ENCODE measurements at regions not wholly inside any gene's neighbourhood (a gene's known extent, or its start where the extent isn't known, plus 50 kb on each side); places are given as distances from the start of the nearest gene placed in this dataset.

DNA sequence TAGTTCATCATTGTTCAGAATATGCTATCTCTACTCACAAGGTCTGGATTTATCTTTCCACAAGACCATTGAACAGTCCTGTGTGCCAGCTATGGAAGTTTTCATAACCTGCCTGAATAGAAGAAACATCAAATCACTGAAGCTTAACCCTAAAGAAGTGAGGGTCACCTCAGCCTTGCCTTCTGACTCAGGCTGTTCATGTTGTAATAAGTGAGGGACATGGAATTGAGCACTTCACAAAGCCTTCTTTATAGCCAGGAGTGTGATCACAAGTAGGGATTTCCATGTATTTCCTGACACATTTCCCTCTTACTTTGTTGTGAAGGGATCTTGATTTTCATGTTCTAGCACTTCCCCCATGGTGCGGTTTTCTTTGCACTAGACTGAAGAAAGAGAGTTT is 577.5 kb upstream of the WWC1 start:
- no peak for DNase-seq (ENCODE audit: low spot score)

DNA sequence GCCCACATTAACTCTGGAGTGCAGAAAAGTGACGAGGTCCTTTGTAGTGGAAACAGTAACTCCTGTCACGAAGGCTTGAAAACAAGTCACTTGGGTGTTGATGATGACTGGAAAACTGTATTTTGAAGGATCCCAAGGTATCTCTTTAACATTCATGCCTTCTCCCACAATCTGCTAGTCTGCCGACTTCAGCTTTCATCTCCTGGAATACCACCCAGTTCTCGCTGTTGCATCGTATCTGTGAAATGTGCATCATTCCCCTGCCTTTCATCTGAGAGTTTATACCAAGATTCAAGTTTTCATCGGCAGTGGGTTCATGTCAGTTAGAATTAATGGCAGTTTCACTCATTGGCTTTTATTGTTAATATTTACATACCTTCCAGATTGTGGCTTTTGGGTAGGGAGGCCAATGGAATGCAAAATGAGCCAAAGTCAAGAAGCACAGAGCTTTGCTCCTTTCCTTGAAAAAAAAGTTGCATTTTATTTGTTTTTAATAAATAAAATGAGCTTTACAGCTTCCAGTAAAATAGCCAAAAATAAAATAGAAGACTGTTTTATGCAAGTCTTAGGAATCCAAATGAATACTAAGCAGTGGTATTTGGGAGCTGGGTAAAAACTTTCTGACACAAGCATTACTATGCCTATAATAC is 575.2 kb upstream of the WWC1 start:
- no peak for DNase-seq (ENCODE audit: low spot score)

DNA sequence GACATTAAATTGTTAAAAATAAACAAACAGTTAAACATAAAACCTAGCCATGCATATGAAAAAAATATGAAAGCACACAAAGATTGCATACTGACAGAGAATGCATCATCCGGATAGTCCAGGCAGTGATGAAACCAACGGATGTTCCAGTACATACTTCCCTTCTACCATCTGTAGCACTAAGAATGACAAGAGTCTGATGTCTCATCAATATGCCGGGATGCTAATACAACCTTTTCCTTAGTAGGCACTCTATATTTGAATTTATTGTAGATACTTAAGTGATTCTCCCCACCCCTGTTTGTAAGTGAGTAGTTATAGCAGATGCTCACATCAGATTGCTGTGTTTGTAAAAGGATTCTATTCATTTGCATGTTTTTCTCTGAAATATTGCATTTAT is 571.2 kb upstream of the WWC1 start:
- DNase-seq (ENCODE audit: low spot score): no peak

DNA sequence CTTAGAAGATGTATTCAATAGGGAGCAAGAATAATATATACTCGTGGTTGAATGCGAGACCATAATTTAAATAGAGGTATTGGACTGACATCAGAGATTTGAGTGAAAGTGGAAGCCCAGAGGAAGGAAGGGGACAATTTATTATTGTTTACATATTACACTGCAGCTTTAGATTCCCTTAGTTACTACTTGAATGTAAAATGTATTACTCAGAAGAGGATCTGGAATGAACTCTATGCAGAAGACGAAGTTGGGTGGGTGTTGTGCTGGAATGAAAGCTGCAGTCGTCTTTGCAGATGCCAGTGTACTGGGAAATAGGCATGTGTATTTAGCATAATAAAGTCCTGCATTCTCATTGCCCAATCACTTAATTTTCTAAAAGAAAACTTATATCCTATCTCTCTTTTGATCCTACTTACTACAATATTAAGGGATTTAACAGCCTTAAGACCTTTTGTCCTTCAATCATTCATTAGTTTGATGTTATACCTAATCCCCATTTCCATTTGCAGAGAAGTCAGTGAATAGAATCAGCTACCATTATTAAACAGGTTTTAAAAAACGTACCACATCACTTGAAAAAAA is 570.7 kb upstream of the WWC1 start:
- DNase-seq (ENCODE audit: low spot score): no peak

DNA sequence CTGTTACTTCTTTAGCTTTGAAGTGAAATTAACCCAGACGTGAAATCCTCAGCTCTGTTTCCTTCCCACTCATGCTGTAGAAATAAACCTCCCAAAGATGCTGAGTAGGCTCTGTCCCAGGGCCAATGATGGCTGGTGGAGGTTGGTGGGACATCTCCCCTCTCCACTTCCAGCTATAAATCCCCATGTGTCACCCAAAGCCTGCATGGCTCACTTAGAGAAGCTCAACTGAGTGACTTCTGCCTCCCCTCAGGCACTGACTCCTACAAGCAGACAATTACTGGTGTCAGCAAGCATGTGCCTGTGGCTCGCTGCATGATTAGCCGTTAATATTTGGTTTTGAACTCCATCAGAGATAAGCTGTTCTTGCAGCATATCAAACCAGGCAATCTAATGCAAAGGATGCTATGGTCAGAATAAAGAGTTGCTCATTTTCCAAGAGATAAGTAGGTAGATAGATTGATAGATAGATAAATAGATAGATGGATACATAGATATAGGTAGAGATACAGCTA is 569.5 kb upstream of the WWC1 start:
- DNase-seq (ENCODE audit: low spot score): no peak

DNA sequence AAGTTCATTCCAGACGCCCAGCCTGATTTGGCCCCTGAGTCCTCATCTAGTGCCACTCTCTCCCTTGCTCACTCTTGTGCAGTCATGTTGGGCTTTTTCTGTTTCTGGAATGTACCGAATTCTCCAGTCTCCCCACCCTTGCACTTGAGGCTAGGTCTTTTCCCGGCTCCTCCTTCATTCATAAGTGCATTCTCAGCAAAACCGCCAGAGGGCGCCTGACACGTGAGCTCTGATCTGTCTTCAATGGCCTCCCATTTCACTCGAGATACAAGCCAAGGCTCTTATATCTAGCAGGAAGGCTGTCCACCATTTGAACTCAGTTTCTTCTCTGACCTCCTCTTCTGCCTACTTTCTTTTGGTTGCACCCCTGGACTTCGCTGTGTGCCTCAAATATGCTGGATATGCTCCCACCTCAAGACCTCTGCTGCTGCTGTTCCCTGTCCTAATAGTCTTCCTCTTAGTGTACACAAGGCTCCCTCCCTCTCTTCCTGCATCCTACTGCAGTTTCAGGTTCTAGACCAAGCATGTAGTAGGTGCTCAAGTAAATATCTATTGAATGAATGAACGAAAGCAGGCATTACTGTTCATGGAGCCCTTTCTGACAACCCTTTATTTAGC is 568.1 kb upstream of the WWC1 start:
- DNase-seq (ENCODE audit: low spot score): peak; percentile 58

DNA sequence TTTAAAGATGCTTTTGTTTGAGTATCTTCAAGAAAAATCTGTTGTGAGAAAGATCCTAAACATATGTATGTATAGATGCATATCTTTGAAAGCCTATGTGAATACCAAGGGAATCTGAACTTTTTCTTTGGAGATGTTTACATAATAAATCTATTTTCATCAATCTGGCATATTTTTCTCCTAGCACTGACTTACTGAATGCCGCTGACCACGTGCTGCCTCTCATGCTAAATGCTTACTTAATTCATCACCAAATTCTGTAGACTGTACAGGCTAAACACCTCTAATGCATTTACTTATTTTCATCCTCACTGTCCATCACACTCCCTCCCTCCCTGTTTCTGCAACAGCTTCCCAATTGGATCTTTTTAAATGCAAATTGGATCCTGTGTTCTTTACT is 566.2 kb upstream of the WWC1 start:
- no peak for DNase-seq (ENCODE audit: low spot score)

DNA sequence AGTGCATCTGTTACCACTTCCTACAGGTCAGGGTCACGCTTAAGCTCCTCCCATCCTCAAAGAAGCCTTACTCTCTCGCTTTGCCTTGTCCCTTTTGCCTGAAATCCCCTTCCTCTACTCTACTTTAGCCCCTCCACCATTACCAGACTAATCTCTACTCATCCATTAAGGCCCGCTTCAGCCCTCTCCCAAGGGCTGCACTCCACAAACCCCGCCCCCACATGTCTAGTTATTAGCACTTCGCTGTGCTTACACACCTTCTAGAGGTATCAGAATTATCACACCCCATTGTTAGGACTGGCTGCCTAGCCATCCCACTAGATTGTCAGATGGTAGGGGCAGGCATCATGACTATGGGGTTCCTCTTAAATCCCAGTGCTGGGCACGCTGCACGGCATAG is 565.7 kb upstream of the WWC1 start:
- no peak for DNase-seq (ENCODE audit: low spot score)

DNA sequence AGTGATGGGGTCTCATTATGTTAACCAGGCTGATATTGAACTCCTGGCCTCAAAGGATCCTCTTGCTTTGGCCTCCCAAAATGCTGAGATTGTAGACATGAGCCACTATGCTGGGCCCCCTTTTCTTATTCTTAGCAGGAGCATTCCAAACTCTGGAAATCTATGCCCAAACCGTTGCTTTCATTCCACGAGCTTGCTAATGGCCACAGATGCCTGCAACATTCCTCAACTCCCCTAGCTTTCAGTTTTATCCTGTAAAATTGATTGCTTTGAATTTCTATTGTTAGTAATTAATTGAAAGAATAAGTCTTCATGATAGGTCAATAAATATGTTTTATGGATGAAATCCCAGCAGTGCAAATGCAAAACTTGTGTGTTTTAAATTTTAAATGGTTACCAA is 564.8 kb upstream of the WWC1 start:
- no peak for DNase-seq (ENCODE audit: low spot score)

DNA sequence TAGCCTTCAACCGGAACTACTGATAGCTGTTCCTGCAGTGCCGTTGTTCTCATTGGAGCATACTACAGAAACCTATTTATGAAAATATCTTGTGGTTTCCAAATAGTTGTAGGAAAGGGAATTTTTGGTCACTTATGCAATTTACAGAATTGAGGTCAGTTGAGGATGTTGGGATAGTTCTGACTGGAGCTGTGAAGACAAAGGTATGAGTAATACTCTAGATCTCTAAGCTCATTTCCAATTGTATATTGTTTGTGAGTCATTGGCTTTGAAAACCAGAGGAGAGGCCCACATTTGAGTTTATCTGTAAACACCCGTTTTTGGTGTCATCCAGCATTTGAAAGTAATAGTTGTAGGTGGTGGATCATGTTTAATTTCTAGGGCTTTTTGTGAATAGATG is 561.3 kb upstream of the WWC1 start:
- DNase-seq (ENCODE audit: low spot score): no peak

DNA sequence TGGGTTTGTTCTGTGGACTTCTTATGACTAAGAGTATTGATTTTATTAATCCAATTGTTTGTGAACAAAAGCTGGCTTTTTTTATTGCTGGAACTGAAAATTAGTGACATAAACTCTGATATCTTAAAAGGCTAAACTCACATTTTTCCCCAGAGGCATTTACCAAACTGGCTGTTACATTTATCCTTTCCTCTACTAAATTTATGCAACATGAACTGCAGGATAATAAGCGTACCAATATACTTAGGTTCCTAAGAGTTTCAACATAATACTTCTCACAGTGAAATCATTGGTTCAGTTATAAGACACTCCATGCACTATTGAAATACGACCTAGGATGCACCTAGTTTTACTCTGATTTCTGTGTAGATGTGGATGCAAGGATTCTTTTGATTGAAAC is 560.8 kb upstream of the WWC1 start:
- DNase-seq (ENCODE audit: low spot score): no peak

DNA sequence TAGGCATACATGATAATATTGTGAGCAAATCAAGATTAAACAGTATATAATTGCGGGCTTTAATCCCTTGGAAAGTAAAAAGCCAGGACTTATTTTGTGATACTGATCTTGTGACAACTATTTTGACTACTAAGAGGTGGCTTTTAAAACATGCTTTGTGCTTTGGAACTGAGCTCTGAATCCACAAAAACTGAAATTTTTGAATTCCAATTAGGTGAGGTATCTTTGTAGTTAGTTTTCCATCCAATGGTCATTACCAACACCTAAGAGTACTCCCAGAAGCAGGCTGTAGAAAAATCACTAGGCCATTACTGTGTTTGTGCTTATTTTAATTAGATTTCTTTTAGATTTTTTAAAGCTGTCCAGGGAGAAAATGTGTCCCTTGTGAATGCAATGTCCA is 559.5 kb upstream of the WWC1 start:
- no peak for DNase-seq (ENCODE audit: low spot score)

DNA sequence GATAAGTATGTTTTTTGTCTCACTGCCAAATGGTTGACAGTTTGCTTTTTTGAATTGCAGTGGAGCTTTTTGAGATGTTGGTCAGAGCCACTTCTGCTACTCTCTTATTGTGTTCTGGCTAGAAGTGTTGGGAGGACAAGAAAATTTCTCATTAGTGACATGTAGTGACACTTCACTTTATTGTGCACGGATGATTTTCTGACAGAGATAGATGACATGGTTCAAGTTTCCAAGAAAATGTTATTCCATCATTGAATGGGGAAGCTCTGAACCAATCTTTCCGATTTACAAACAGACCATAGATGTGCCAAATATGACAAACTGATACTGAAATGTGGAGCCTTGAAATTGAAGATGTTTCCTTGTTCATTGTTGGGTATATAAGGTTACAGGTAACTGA is 558.9 kb upstream of the WWC1 start:
- no peak for DNase-seq (ENCODE audit: low spot score)

DNA sequence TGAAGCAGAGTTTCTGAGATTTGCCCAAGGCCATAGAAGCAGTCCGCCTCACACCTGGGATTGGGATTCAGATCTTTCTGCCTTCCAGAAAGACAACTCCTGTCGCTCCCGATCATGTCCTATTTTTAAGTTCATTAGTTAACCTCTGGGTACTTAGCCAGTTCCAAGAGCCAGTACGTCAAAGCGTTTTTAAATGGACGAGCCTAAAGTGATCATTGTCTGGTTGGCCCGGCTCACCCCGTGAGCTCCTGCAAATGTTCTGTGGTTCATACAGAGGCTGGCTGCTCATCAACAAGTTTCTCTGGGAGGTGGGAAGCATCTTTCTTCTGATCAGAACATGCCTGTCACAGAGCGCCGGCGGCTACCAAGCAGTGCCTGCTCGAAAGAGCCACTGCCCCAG is 554.5 kb upstream of the WWC1 start:
- no peak for DNase-seq (ENCODE audit: low spot score)

DNA sequence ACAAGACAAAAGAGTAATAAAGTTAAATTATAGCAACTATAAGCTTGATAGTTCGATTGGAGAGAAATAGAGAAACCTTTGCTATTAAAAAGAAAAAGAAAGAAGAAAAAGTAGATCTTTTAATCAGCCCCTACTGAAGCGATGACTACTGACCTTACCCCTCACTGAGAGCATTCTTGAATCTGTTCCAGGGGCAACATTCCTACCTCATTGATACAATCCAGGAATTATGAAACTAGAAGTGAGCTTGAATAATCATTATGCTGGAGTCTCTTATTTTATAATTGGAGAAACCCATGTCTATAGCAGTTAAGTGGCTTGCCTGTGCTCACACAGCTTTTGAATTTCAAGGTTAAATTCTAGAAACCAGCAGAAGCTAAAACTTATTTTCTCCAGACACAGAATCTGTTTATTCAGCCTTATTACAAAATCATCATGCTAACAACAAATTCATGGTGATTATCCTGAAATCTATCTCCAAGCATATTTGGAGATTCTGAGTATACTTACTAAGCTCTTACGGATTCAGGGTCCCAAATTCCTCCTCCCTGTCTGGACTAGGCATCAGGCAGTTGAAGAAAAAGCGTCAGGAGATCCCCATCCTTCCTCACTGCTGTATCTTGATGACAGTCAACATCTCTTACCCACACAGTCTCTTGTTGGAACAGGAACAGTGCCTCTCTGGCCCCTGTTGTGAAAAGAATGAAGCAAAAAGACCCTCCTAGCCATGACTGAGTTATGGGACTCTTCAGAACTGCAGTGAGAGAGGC is 547.6 kb upstream of the WWC1 start:
- DNase-seq (ENCODE audit: low spot score): no peak

DNA sequence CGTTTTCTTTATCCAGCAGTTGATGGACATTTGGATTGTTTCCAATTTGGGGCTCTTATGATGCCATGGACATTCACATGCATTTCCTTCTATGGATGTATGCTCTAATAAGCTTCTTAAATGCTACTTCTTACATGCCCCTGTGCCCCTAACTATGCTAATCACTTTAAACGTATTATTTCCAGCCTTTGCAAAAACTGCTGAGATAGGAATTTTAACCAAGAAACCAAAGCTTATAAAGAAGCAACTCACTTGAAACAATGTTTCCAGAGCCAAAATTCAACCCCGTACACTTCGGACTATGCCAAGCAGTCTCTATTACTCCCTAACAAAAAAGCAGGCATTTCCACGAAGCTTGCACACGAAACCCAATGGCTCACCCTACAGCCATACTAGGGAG is 545.6 kb upstream of the WWC1 start:
- no peak for DNase-seq (ENCODE audit: low spot score)

DNA sequence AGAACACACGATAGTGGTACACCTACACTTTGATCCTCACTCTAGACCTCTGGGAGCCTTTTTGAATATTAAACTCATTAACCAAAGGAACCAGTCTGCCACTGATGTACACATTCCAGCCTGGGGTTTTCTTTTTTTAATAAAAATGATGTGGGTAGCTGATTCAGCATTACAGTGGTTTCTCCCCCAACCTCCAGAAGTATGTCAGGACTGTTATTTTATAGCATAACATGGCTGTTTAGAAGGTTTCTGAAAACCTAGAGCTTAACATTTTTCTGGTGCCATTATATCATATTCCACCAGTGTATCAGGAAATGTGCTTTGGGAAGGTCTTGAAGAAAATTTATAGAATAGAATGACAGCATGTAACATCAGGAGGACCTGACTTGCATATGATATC is 540.9 kb upstream of the WWC1 start:
- DNase-seq (ENCODE audit: low spot score): no peak

DNA sequence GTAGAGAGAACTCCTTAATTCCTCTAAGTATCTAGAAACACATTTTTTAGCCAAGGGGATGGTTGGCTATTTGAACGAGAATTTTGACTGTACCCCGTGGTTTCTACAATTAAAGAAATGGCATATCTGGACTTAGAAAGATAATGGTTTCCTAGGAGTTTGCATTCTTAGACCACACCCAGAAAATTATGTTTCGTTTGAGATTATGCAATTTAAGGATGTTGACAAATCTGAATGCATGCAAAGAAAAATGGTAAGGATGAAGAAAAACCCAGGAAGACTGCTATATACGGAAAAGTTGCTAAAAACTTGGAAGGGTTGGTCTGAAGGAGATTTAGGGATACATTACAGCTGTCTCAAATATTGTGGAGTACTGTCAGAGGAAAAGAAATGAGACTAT is 538.5 kb upstream of the WWC1 start:
- DNase-seq (ENCODE audit: low spot score): no peak

DNA sequence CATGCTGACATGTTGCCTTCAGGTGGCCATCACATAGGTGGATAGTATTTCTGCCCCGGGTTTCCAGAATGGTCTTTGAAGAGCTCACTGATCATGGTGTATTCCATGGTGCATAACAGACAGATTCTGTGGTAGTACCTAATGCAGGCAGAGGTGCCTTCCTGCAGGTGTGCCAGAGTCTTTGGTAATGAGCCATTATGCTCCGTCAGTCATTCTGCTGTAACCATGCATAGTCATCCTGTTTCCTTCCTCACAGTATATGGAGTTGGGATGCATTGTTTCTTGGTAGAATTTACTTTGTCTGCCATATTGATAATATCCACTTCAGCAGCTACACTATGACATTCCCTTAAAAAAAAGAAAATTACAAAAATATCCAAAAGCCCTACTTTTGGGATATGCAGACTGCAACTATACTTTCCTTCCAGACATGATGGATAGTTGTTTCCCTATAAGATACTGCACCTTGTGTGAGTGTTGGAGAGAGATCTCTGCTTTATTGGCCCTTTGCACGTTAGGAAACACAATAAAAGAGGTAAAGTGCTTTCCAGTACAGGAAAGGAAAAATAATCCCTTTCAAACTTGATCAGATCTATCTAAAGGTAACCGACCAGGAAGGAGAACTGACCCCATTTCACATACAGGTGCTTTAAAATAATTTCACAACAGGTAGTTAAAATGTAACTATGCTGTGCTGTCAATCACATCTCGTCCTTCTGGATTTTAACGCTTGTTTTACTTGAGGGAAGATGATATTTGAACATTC is 537.5 kb upstream of the WWC1 start:
- DNase-seq (ENCODE audit: low spot score): no peak

DNA sequence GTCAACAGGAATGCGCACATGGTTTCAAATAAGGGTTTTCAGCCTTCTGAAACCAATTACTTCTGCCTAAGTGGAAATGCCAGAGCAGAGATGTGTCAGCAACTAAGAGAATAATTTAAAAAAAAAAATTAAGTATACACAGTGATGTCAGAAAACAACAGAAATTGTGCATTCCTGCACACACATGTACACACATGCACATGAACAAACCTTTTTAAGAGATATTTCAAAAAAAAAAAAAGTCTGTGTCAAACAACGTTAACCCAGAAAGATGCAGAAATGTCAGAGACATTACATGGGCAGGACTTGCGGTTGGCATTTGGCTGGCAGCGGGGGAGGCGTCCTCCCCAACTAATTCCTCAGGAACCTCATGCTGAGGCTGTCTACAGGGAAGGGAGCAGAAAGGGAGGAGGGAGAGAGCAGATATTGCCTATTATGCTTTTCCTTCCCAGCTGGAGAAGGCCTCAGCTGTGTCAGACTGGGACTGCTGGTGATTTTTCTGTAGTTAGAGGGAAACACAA is 536.9 kb upstream of the WWC1 start:
- DNase-seq (ENCODE audit: low spot score): no peak

DNA sequence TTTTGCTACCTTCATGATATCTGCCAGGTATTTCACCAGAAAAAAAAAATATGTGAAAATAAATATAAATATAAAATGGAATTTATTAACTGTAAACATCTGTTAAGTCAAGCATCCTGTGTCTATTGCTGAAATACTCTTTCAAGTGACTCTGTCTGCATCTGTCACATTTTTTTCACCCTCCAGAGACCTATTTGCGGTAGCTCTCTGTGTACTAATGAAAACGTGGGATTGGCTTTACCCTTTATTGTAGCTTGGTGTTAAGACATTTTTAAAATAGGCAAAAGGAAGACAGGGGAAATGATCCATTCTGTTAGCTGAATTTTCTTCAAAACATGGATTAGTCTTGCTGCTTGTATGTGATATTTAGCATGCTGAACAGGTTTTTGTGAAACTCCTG is 536.0 kb upstream of the WWC1 start:
- no peak for DNase-seq (ENCODE audit: low spot score)

Measured in HuH-7.5 (cell line).